H9 (cell line): ENCODE measurements at regions not wholly inside any gene's neighbourhood (a gene's known extent, or its start where the extent isn't known, plus 50 kb on each side); places are given as distances from the start of the nearest gene placed in this dataset.

Experiments
- DNase-seq: peaks from one replicate; pipeline ENCODE4 v3.0.0-alpha.2; 2017
- H2AFZ ChIP-seq: one replicate; pipeline ENCODE4 v1.6.1; 2013; ENCODE audit warnings: mild to moderate bottlenecking, low read length, control low read depth, moderate library complexity
- H2AK5ac ChIP-seq: 2 replicates; pipeline ENCODE4 v1.6.1; 2013; ENCODE audit warnings: low read length, control low read depth, mixed read lengths; ENCODE audit not compliant: insufficient read length
- H2BK120ac ChIP-seq: one replicate; pipeline ENCODE4 v1.6.1; 2013; ENCODE audit warnings: low read depth, mild to moderate bottlenecking, low read length, control low read depth, inconsistent platforms; ENCODE audit not compliant: poor library complexity, severe bottlenecking
- H2BK12ac ChIP-seq: 2 replicates; pipeline ENCODE4 v1.6.1; 2013; ENCODE audit warnings: low read length, control low read depth, mixed read lengths, low read depth; ENCODE audit not compliant: insufficient read length
- H2BK15ac ChIP-seq: 2 replicates; pipeline ENCODE4 v1.6.1; 2013; ENCODE audit warnings: low read depth, low read length, control low read depth
- H2BK20ac ChIP-seq: one replicate; pipeline ENCODE4 v1.6.1; 2013; ENCODE audit warnings: low read depth, mild to moderate bottlenecking, low read length, control low read depth, inconsistent platforms; ENCODE audit not compliant: poor library complexity, severe bottlenecking
- H2BK5ac ChIP-seq: 2 replicates; pipeline ENCODE4 v1.6.1; 2013; ENCODE audit warnings: low read length, control low read depth, mixed read lengths; ENCODE audit not compliant: insufficient read length
- H3K14ac ChIP-seq: 2 replicates; pipeline ENCODE4 v1.6.1; 2013; ENCODE audit warnings: low read length, control low read depth; ENCODE audit not compliant: insufficient read depth
- H3K18ac ChIP-seq: 2 replicates; pipeline ENCODE4 v1.6.1; 2013; ENCODE audit warnings: low read depth, mild to moderate bottlenecking, mixed read lengths, low read length, control low read depth; ENCODE audit not compliant: insufficient read length
- H3K23ac ChIP-seq: 2 replicates; pipeline ENCODE4 v1.6.1; 2013; ENCODE audit warnings: low read length, control low read depth, mixed read lengths, low read depth; ENCODE audit not compliant: insufficient read length
- H3K23me2 ChIP-seq: 2 replicates; pipeline ENCODE4 v1.6.1; 2013; ENCODE audit warnings: low read depth, mild to moderate bottlenecking, mixed read lengths, low read length, control low read depth; ENCODE audit not compliant: insufficient read length, poor library complexity, severe bottlenecking
- H3K27ac ChIP-seq: 2 replicates; pipeline ENCODE4 v1.5.1; 2013; ENCODE audit warnings: low read length, control low read depth, mixed read lengths, low read depth; ENCODE audit not compliant: insufficient read length
- H3K27me3 ChIP-seq: 2 replicates; pipeline ENCODE4 v1.6.1; 2013; ENCODE audit warnings: low read length, control low read depth, inconsistent platforms; ENCODE audit not compliant: insufficient read depth
- H3K4ac ChIP-seq: 2 replicates; pipeline ENCODE4 v1.6.1; 2013; ENCODE audit warnings: low read depth, mild to moderate bottlenecking, control low read depth, inconsistent platforms, low read length, moderate library complexity
- H3K4me1 ChIP-seq: 2 replicates; pipeline ENCODE4 v1.6.1; 2013; ENCODE audit warnings: low read length, control low read depth, inconsistent platforms; ENCODE audit not compliant: insufficient read depth
- H3K4me2 ChIP-seq: 2 replicates; pipeline ENCODE4 v1.6.1; 2013; ENCODE audit warnings: low read length, control low read depth, mixed read lengths; ENCODE audit not compliant: insufficient read length, insufficient read depth
- H3K56ac ChIP-seq: 2 replicates; pipeline ENCODE4 v1.6.1; 2013; ENCODE audit warnings: low read depth, mild to moderate bottlenecking, mixed read lengths, low read length, control low read depth; ENCODE audit not compliant: insufficient read length
- H3K79me1 ChIP-seq: 2 replicates; pipeline ENCODE4 v1.6.1; 2013; ENCODE audit warnings: low read depth, mild to moderate bottlenecking, moderate library complexity, low read length, control low read depth, inconsistent platforms; ENCODE audit not compliant: insufficient read depth, poor library complexity, severe bottlenecking
- H3K79me2 ChIP-seq: 2 replicates; pipeline ENCODE4 v1.6.1; 2013; ENCODE audit warnings: low read length, control low read depth, inconsistent platforms; ENCODE audit not compliant: insufficient read depth
- H3K9ac ChIP-seq: 2 replicates; pipeline ENCODE4 v1.6.1; 2013; ENCODE audit warnings: low read length, control low read depth, mixed read lengths; ENCODE audit not compliant: insufficient read length; ENCODE audit errors: extremely low read depth
- H3K9me3 ChIP-seq: one replicate; pipeline ENCODE4 v1.6.1; 2013; ENCODE audit warnings: low read depth, low read length, inconsistent platforms; ENCODE audit not compliant: control insufficient read depth
- H3T11ph ChIP-seq: one replicate; pipeline ENCODE4 v1.6.1; 2013; ENCODE audit warnings: mild to moderate bottlenecking, low read length, control low read depth, inconsistent platforms
- H4K20me1 ChIP-seq: one replicate; pipeline ENCODE4 v1.6.1; 2013; ENCODE audit not compliant: control insufficient read depth, insufficient read length, insufficient read depth
- H4K5ac ChIP-seq: 2 replicates; pipeline ENCODE4 v1.6.1; 2013; ENCODE audit warnings: low read depth, mild to moderate bottlenecking, mixed read lengths, low read length, control low read depth; ENCODE audit not compliant: insufficient read length
- H4K8ac ChIP-seq: replicated peaks from 2 replicates; pipeline ENCODE4 v1.6.1; 2013; ENCODE audit warnings: low read length, control low read depth, mixed read lengths, low read depth; ENCODE audit not compliant: insufficient read length
- H4K91ac ChIP-seq: 2 replicates; pipeline ENCODE4 v1.6.1; 2013; ENCODE audit warnings: low read depth, mild to moderate bottlenecking, moderate library complexity, mixed read lengths, low read length, control low read depth; ENCODE audit not compliant: insufficient read length
- H3K27ac Mint-ChIP-seq, 3 experiments: 2 replicates in 2 of 3; 3 replicates in 1 of 3; pipeline ENCODE4 v1.8.0; 2020 to 2021; ENCODE audit warnings: mixed read lengths in 3 of 3, mild to moderate bottlenecking in 1 of 3, moderate library complexity in 1 of 3
- H3K27me3 Mint-ChIP-seq: 2 replicates; pipeline ENCODE4 v1.8.0; 2021; ENCODE audit warnings: low read depth, mild to moderate bottlenecking, moderate library complexity, mixed read lengths
- H3K36me3 Mint-ChIP-seq, 3 experiments: 2 replicates in 2 of 3; 3 replicates in 1 of 3; pipeline ENCODE4 v1.8.0; 2020 to 2021; ENCODE audit warnings: low read depth in 3 of 3, mixed read lengths in 3 of 3; ENCODE audit not compliant: insufficient read depth in 1 of 3
- H3K4me1 Mint-ChIP-seq, 2 experiments: 2 replicates each; pipeline ENCODE4 v1.8.0; 2020; ENCODE audit warnings: mixed read lengths in 2 of 2
- H3K4me3 Mint-ChIP-seq, 2 experiments: 2 replicates in 1 of 2; 3 replicates in 1 of 2; pipeline ENCODE4 v1.8.0; 2020 to 2021; ENCODE audit warnings: mild to moderate bottlenecking in 2 of 2, mixed read lengths in 2 of 2, moderate library complexity in 1 of 2
- H3K9me3 Mint-ChIP-seq, 2 experiments: 2 replicates in 1 of 2; 3 replicates in 1 of 2; pipeline ENCODE4 v1.8.0; 2020; ENCODE audit warnings: mild to moderate bottlenecking in 2 of 2, mixed read lengths in 2 of 2, moderate library complexity in 1 of 2
- CTCF ChIP-seq: fragments of 200-600 bp; sonication (generic); conservative IDR thresholded peaks from 3 replicates; pipeline ENCODE4 v1.8.0; 2021; ENCODE audit warnings: antibody characterized with exemption, mild to moderate bottlenecking
- WGBS: extraction: QIAGEN DNeasy Blood & Tissue Kit; methylation state at CpG from one replicate; pipeline ENCODE4 v1.1.7; 2013; ENCODE audit warnings: missing lambda C conversion rate, low lambda C conversion rate, mixed read lengths; ENCODE audit not compliant: insufficient read length; ENCODE audit errors: extremely low coverage; 5-methylcytosine and 5-hydroxymethylcytosine counted together

GRCh38 chr4:45484740-45485139 is 639.1 kb downstream of the GABRG1 start:
- Histone ChIP-seq H3K4ac (no peak overlapping the region), H3K4me2 (no peak overlapping the region), H2BK20ac (no peak overlapping the region), H4K5ac (no peak overlapping the region), H3K9me3 (no peaks in the 10 kb centered on the region), H2BK120ac (no peak overlapping the region), H2AK5ac (no peak overlapping the region), H3K14ac (no peak overlapping the region), H3K23ac (no peak overlapping the region), H3K23me2 (no peaks in the 10 kb centered on the region), H3K9ac (no peak overlapping the region), H2BK15ac (no peak overlapping the region), H4K91ac (no peak overlapping the region), H3K4me1 (no peaks in the 10 kb centered on the region), H3K56ac (no peak overlapping the region), H3K27me3 (no peaks in the 10 kb centered on the region), H3K18ac (no peak overlapping the region), H4K8ac (no peak overlapping the region), H2BK5ac (no peak overlapping the region), H2AFZ (no peak overlapping the region), H3K79me2 (no peaks in the 10 kb centered on the region), H3T11ph (no peak overlapping the region), H3K27ac (no peak overlapping the region), H2BK12ac (no peak overlapping the region), H3K79me1 (no peaks in the 10 kb centered on the region), H4K20me1 (no peaks in the 10 kb centered on the region)
- Mint-ChIP-seq H3K4me1 (no peaks in the 10 kb centered on the region), H3K27ac (no peak overlapping the region), H3K36me3 (no peaks in the 10 kb centered on the region), H3K4me3 (no peak overlapping the region), H3K27me3 (no peaks in the 10 kb centered on the region), H3K9me3 (no peaks in the 10 kb centered on the region)
- no CpG with 5 or more reads among the region's 1 CpG for WGBS
- DNase-seq: no peak
- TF ChIP-seq CTCF: no peak
